IPS-18c (cell line): ENCODE measurements at regions not wholly inside any gene's neighbourhood (a gene's known extent, or its start where the extent isn't known, plus 50 kb on each side); places are given as distances from the start of the nearest gene placed in this dataset.
"Not testable (repeated sequence)": the region's sequence is repeated elsewhere in the genome, so short reads cannot be mapped to it uniquely, and the experiment has no call there.

Source experiments
- H3K4me3 ChIP-seq: 2 replicates; pipeline ENCODE4 v1.7.0; 2013; ENCODE audit warnings: low read depth, mild to moderate bottlenecking, low read length, moderate library complexity; ENCODE audit not compliant: insufficient read depth
- H3K9me3 ChIP-seq: one replicate; pipeline ENCODE4 v1.6.1; 2013; ENCODE audit warnings: mild to moderate bottlenecking, low read length, moderate library complexity; ENCODE audit not compliant: control insufficient read depth, insufficient read depth

DNA sequence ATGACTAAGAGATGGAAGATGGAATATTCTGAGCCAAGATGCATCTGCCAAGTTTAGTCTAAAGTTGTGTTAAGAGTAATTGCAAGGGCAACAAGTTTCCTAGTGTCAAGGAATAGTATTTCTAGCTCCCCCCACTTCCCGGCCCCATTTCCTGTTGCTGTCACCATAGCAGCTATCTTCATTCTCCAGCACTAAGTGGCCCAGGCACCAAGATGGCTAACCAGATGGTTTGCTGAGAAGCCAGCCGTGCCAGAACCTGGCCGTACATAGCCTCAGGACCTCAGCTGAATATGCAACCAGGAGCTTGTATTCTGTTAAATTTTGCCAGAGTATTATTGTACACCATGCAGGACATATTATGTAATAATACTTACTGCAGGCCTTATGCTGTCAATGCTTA, 108.8 kb upstream of the UMPS start:
- no peaks in the 10 kb centered on the region for H3K9me3 ChIP-seq
- H3K4me3 ChIP-seq = no peak overlapping the region

- H3K4me3 ChIP-seq = no peak overlapping the region
- H3K9me3 ChIP-seq = no peaks in the 10 kb centered on the region
Measured at GRCh38 chr3:124625074-124625473, 105.2 kb upstream of the UMPS start.

GRCh38 chr3:124627501-124627908, 102.7 kb upstream of the UMPS start:
- no peaks in the 10 kb centered on the region for H3K9me3 ChIP-seq
- H3K4me3 ChIP-seq = no peak overlapping the region

DNA sequence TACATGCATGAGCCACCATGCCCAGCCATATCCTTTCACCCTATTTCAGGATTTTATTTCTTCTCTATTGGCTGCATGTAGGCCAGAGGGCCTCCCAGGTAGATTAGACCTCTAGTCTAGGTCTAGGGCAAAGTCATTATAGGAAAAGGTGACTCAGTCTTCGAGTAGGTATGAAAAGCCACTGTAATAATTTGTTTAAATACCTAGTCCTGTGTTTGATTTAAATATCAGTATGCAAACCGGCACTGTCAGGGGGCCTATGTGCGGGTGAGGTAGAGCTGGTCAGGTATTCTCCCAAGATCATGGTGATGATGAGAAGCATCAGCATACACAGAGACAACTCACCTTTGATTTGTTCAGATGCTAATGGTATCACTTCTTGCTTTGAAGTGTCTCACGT, 101.4 kb upstream of the UMPS start:
- H3K4me3 ChIP-seq = no peak overlapping the region
- no peaks in the 10 kb centered on the region for H3K9me3 ChIP-seq

- Histone ChIP-seq H3K9me3 (no peaks in the 10 kb centered on the region), H3K4me3 (no peak overlapping the region)
Measured at GRCh38 chr3:124629497-124629896, 100.8 kb upstream of the UMPS start.

DNA sequence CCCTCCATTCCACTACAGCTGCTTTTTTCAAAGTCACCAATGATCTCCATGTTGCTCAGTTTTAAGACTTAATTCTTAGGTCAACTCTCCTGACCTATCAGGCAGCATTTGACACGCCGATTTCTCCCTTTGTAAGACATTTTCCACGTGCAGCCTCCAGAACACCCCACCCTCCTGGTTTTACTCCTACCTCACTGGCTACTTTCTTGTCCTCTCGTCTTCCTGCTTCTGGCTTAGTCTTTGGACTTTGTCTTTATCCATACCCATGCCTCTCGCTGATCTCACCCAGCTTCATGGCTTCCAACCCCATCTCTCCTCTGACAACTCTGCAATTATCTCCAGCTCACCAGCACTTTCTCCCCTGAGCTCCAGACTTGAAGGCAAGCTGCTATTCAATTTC, 99.3 kb upstream of the UMPS start:
- no peak overlapping the region for H3K4me3 ChIP-seq
- H3K9me3 ChIP-seq = no peaks in the 10 kb centered on the region

DNA sequence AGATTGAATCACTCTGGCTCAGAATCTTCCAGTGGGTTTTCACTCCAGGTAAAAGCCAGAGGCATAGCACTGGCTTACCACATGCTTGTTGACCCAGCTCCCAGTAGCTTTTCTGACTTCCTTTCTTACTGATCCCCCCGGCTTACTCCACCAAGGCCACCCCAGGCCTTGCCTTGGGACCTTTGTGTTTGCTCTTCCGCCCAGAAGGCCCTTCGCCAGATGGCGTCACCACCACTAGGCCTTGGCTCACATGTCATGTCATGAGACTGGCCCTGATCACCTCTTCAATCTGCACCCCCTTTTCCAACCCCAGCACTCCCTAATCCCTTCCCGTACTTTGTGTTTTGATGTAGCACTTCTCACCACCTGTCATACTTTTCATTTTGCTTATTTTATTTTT, 98.5 kb upstream of the UMPS start:
- no peaks in the 10 kb centered on the region for H3K9me3 ChIP-seq
- no peak overlapping the region for H3K4me3 ChIP-seq

GRCh38 chr3:124632566-124633140, 97.6 kb upstream of the UMPS start:
- Histone ChIP-seq H3K4me3 (no peak overlapping the region), H3K9me3 (no peaks in the 10 kb centered on the region)

DNA sequence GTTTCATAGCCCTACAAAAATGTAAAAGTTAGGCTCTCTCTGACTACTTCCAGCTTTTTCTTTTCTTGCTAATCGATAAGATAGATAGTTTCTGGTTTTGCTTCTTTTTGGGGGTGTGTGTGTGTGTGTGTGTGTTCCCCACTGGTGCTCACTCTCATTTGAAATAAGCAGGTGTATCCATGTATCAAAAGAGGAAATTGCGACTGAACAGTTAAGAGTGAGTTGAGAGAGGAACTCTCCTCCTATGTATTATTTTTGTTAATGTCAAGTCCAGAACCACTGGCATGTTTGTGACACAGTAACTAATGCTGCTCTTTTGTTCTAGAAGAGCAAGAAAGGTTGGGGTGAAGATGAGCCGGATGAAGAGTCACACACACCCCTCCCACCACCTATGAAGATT, 96.7 kb upstream of the UMPS start:
- H3K9me3 ChIP-seq = no peaks in the 10 kb centered on the region
- H3K4me3 ChIP-seq = no peak overlapping the region

DNA sequence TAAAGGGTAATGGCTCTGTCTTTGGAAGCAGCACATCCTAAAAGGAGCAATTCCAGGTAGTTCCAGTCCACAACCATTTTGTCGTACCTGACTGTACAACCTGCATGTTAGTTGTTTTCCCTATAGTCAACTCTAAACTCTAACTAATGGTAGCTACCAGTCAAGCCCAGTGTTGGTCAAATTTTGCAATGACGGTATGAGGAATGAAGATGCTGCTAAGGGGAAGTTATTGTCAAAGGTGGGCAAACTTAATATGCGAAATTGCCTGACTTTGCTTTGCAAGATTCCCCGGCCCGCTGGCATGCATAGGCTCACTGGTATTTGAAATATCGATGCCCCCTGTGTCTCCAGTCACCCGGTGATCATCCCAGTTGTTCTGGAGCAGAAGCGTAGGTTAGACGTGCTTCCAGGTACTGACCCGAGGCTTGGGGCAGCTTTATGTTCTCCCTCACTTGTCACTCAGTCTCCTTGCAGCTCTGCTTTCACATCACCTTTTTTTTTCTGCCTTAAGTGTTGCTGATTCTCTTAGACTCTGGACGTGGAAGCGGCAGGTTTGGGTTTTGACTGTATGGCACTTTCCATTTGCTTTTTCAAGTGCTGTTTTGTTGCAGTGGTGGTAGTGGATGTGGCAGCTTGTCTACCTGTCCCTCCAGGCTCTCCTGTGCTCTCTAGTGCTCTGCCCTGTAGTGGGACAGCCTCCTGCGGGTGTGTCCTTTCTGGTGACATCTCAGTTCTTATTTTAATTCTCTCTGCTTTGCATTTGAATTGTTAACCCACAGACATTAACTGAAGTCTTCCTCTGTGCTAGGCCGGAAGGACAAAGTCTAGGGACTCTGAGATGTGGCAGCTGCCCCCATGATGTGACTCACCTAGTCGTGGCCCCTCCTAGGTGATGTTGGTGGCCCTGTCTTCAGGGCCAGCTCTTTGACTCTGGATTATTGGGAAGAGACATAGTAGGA, 95.8 kb upstream of the UMPS start:
- H3K4me3 ChIP-seq = no peak overlapping the region

DNA sequence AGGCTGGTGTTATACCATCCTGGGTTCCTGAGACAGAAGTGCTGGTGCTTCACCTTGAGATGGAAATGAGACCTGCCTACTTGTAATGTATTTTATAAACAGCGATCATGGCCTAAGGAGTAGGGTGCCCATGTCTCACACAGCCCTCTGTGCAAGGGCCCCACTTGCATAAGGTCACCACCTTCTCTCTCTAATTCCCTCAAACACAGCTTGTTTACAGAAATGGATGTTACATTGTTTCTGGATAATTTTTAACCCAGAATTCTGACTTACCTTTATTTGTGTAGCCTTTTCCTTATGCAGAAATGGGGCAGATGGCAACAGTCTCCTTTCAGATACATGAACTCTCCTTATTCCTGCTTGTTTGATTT, 95.1 kb upstream of the UMPS start:
- Histone ChIP-seq H3K4me3 (no peak overlapping the region), H3K9me3 (no peaks in the 10 kb centered on the region)

More for the DNA sequence above, 95.8 kb upstream of the UMPS start:
- H3K9me3 ChIP-seq = no peaks in the 10 kb centered on the region

GRCh38 chr3:124636101-124636862, 94.0 kb upstream of the UMPS start:
- H3K4me3 ChIP-seq = no peak overlapping the region

DNA sequence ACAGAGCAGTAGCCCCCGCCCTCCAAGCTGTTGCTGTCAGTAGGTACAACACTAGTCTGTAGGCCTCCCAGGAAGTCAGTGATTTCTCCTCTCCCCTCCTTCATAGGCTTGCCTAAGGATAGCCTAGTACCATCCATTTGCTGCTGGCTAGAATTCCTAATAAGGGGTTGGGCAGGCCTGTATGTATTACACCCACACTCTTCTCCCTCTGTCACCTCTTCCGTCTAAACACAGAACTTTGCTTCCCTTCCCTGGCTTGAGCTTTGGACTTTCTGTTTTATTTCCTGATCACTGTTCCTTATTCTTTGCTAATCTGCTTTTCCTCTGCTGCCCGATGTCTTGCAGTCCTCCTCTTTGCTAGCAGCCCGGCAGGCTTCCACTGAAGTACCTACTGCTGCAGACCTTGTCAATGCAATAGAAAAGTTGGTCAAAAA, 93.4 kb upstream of the UMPS start:
- H3K4me3 ChIP-seq = no peak overlapping the region
- H3K9me3 ChIP-seq = no peaks in the 10 kb centered on the region

More at GRCh38 chr3:124636101-124636862, 94.0 kb upstream of the UMPS start:
- H3K9me3 ChIP-seq = no peaks in the 10 kb centered on the region

DNA sequence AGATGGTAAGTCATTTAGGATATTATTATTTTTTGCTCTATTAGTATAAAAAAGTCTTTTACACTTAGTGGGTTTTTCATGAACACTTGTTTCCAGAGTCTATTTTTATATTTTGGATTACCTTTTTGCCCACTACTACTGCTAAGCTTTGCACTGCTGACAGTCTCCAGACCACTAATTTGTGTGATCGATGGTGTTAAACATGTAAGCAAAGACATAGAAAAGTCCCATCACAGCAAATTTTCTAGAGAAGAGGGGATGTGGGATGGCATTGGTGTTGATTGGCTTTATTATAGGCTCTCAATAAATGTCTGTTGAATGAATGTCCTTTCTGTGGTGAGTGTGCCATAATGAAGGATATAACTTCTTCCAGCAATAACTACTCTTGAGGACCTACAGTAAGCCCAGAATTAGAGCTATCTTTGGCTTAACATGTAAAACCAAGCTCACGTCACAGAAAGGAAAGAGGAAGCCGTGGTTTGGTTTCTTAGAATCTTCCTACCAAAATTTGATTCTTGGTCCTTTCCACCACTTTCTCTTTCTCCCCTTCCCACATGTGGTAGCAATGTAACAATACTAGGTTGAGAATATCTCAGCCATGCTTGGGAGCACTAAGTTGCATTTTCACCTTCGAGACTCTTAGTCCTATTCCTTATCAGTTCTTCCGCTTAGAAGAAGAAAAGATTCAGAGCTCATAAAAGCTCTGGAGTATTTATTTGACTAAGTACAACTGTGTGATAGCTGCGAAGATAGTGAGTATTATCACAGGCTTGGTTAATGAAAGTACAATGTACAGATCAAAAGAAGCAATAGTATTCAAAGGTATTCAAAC, 90.6 kb upstream of the UMPS start:
- no peak overlapping the region for H3K4me3 ChIP-seq
- no peaks in the 10 kb centered on the region for H3K9me3 ChIP-seq

GRCh38 chr3:124640635-124641306, 89.5 kb upstream of the UMPS start:
- Histone ChIP-seq H3K4me3 (no peak overlapping the region), H3K9me3 (no peaks in the 10 kb centered on the region)

- Histone ChIP-seq H3K4me3 (no peak overlapping the region), H3K9me3 (no peaks in the 10 kb centered on the region)
Measured at GRCh38 chr3:124643453-124643852, 86.8 kb upstream of the UMPS start.

DNA sequence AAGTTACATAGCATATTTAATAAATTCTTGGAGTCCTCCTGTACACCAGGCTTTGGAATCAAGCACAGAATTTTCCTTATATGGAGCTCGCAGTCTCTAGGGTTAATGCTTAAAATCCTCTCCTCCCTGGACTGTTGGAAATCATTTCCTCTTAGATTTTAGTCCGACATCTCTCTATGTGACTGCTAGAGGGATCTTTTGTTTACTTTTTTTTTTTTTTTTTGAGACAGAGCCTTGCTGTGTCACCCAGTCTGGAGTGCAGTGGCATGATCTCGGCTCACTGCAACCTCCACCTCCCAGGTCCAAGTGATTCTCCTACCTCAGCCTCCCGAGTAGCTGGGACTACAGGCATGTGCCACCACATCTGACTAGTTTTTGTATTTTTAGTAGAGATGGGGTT, 84.1 kb upstream of the UMPS start:
- H3K9me3 ChIP-seq = not testable (repeated sequence)

More for the DNA sequence above, 84.1 kb upstream of the UMPS start:
- H3K4me3 ChIP-seq = not testable (repeated sequence)
